Fibroblast of skin of back (primary cell): ENCODE measurements at regions not wholly inside any gene's neighbourhood (a gene's known extent, or its start where the extent isn't known, plus 50 kb on each side); places are given as distances from the start of the nearest gene placed in this dataset.
A peak's percentile ranks its signal among the peaks of the same experiment; 100 is the strongest.

Experiments used
- DNase-seq: peaks from one replicate; pipeline ENCODE4 v3.0.0-alpha.2; 2013

DNA sequence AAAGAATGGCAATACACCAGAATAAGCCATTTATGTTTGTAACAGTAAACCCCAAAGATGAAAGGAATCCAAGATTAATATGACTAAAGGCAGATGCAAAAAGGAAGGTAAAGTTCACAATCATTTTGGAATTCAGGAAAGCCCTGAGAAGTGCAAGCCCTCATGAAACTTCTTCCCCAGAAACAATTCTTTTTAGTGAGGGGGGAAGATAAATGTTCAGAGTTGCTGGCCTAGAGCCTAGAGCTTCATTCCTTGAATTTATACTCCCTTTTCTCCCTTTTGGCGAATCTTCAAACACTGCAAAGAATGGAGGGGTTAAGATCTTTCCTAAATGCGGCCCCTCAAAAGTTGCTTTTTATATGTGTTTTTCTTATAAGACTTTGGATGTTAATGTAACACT, 368.8 kb downstream of the MEIS1 start:
- peak; percentile 60 for DNase-seq

DNA sequence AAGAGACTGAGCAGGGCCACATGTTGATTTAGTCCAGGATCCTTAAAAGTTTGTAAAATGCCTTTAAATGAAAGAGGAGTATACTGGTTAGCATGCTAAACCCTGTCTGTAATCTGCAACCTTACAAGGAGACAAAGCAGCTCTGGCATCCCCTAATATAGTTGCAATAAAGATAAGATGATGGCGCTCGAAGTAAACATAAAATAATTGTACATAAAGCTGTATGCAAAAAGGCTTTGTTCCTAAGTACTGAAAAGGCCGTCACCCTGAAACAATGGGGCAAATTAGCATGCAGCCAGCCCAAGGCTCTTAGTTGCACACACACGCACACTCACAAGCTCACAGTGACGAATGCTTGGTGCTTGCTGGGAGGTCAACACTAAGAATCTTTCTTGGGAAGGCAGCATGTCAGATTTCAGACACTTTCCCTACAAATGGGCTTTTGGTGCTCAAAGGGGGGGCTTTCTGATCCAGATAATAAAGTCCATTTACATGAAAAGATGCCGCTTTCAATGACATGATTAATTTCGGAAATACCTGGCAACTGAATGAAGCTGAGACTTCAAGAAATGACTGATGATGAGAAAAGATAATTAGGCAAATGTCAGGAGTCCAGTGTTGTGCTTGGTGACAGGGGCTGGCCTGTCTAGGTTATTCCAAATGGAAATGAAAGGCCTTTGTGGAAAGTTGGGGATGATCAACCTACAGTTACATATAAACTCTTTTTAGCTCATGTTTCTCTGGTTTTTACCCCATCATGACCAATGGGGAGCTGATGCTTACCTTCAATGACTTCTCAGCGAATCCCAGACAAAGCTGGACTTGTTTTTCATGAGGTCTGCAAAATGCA, 370.3 kb downstream of the MEIS1 start:
- DNase-seq, result peak; percentile 26

DNA sequence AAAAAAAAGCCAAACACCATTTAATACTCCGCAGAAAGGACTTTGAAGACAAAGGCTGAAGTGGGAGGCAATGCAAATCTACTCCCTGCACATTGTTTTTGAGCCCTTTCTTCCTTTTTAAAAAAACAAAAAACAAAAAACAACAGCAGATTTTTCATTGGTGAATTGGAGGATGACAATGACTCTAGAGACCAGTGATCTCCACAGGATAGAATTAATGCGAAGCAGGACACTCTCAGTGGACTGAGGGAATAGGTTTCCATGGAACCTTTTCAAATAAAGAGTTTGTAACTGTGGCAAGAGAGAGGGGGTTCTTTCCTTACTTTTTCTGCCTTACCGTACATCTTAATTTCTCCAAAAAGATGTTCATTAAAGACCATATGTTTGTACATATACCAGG, 371.0 kb downstream of the MEIS1 start:
- DNase-seq, result no peak

DNA sequence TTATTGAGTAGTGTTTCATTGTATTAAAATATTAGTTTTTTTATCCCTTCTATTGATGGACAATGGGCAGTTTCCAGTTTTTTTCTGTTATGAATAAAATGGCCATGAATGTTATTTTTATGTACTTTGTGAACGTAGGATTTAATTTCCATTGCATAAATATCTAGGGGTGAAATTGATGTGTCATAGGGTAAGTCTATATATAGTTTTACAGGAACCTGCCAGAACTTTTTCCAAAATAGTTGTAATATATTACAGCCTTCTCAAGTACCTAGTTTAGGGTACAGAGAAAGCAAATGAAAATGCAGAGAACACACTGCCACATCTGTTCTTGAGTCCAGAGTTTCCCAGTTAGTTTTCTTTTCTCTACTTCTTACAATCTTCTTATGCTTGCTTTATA, 378.6 kb downstream of the MEIS1 start:
- peak; percentile 13 for DNase-seq

DNA sequence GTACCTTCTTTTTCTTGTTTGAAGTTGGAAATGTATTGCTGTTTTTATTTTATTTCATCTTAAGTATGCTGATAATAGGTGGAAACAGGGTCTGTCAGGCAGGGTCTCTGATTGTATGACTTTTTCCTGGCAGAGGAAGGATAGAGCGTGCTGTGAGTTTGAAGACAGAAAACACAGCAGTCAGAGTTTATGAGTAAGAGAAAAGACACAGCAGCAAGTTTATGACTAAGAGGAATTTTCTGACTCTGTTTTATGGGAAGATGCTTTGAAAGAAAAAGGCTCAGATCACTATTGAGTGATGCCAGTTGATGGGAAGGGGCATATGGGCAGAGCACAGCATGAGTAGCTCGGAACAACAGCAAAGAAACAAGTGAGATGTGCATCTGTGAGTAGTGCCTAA, 379.1 kb downstream of the MEIS1 start:
- DNase-seq, result peak; percentile 28

DNA sequence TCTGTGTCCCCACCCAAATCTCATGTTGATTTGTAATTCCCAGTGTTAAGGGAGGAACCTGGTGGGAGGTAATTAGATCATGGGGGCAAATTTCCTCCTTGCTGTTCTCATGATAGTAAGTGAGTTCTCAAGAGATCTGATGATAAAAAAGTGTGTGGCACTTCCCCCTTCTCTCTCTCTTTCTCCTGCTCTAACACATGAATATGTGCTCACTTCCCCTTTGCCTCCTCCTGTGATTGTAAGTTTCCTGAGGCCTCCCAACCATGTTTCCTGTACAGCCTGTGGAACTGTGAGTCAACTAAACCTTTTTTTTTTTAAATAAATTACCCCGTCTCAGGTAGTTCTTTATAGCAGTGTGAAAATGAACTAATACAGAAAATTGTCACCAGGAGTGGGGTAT, 380.0 kb downstream of the MEIS1 start:
- DNase-seq, result no peak

DNA sequence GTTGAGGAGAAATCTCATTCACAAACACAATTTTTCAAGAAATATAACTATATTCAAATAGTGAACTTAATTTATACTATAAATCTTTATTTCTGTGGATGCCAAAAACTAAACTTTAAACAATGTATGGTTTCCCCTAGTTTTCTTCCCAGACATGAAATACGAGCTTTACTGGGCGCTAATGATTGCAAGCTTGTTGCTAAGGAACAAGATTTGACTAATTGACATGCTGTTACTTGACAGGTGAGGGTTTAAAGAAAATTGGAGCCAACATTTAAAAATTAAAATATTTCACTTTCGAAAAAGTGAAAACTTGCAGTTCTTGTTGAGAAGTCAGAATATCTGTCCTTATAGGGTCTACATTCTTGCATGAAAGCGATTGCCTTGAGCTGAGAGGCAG, 381.0 kb downstream of the MEIS1 start:
- no peak for DNase-seq

DNA sequence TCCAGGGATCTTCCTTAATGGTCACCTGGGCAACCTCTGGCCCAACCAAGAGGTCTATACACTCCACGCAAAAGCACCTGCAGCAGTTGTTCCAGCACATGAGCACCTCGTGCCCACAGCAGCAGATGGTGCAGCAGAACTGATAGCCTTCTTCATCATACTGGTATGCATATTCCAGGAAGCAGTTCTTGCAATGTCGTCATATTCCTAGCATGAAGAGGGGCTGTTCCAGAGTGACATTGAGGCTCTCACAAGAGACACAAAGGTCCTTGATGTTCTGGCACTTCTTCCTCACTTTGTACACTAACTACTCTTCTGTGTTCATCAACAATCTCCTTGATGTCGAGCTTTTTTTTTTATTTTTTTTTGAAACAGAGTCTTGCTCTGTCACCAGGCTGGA, 386.2 kb downstream of the MEIS1 start:
- DNase-seq, result no peak

DNA sequence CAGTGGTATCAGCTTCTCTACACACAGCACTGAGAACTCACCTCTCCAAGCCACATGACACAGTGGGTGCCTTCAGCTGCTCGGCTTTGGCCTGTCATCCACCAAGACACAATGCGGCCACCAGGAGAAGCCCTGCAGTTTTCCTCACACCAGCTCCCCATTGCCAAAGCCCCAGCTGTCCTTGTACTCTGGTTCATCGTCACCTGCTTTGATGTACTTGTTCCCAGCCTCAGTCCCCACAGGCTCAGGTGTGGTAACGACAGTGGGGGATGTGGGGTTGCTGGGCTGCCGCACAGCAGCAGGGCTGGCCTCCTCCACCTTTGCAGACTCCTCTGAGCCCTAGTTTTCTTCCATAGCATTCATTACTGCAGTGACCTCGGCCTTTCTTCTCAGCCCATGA, 387.3 kb downstream of the MEIS1 start:
- no peak for DNase-seq

DNA sequence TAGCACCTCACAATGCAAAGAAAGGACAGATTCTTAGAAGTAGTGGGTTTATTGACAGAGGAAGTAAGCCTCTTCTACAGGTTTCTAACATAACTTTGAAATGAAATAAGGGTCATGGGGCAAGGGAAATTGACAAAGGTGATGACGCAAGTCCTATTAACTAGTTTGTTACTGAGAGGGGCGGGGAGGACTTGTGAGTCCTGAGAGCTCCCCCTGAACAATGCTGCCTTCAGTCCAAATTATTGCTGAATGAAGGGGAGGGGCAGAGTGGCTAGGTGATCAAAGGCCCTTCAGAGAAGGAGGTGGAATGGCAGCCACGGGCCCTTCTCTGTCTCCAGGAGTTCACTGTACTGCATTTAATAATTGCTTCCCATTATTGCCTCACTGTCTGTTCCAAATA, 390.0 kb downstream of the MEIS1 start:
- no peak for DNase-seq

DNA sequence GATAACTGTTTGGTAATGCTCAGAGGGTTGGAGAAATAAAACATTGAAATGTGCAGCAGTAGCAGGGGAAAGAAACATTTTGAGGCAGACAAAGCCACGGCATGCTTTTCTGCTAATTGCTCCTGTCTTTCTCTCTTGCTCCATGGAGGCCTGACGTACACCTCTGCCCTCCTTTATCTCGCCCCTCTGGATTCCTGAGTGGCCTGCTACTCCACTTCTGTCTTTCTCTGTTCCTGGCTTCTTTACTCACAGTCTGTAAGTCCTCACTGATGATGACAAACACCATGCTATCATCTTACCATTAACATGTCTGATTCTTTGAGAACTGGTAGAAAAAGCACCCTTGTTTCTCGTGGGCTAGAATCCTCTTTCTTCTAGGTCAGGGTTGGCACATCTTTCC, 392.9 kb downstream of the MEIS1 start:
- no peak for DNase-seq

DNA sequence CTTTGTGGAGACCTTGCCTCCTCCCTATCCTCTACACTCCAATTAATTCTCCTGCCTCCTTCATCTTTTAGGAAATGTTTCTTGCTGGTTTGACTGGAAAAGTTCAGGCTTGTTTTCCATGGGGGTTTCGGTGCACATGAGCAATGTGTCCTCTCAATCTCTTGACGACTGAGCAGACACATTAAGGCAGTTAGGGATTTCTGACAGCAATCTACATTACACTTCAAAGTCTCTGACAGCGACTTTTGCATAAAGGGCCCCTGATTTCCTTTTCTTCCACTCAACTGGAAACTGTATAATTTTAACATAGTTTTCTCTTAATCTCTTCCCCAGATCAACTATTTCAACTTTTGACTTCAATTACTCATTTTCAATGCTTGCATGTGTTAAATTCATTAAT, 394.0 kb downstream of the MEIS1 start:
- no peak for DNase-seq

DNA sequence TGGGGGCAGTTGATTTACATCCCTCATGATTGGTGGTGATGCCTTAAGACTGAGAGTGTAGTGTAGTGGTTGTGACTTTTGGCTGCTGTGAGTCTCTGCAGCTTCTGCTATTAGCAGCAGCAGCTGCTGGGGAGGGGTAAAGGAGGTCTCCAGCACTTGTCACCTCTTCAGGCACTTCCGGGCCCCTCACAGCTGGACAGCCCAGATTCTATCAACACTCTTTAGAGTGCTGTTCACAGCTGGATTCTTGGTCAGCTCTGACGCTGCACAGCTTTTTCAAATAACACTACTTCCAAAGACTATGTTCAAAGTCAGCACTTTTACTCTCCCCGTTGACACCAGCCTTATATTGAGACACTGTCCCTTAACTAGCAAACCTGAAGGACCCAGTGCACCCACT, 396.0 kb downstream of the MEIS1 start:
- DNase-seq, result no peak

DNA sequence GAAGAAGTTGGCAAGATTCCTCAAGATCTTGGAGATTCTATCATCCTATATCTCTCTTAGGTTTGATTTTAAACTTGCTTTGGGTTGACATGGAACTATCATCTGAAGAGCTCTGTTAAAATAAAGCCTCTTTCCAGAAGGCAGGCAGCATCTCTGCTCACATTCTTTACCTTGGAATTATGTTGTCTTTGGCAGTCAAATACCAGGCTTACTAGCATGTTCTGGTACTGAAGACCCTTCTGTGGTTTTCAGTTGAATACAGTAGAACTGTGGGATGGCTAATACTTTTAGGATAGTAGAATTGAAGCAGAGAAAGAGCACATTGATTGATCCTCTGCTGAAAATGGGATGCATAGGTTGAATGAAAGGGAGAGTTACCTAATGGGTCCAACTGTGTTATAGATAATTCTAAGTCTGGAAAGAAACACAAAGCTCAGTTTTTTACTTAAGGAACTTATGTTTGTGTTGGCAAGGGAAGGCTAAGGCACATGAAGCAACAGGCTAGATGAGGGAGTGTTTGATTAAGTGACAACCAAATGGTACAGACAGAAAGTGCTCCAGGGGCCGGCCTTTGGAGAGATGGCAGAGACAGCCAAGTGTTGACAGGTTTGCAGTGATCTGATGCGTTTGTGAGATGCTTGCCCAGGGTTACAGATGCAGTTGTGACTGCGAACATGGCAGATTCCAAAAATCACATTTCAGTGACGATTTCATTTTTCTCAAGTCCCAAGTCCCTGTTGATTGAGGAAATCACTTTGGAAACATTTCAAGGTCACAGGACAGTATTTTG, 397.9 kb downstream of the MEIS1 start:
- peak; percentile 44 for DNase-seq

DNA sequence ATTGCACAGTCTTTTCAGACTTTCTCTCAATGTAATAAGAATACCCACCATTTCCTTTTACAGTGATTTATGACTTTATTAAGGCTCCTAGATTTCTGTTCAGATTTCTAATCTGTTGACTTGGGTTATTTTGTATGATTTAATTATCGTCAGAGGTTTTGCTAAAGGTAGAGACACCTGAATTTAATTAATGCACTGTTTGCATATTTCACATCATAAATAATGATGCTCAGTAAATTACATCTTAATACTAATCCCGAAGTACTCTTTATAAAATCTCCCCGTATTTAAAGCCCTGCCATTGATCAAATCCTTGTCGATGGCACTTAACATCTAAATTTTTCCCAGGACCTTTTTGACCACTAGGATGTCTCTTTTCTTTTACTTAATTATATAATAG, 399.9 kb downstream of the MEIS1 start:
- DNase-seq, result no peak

DNA sequence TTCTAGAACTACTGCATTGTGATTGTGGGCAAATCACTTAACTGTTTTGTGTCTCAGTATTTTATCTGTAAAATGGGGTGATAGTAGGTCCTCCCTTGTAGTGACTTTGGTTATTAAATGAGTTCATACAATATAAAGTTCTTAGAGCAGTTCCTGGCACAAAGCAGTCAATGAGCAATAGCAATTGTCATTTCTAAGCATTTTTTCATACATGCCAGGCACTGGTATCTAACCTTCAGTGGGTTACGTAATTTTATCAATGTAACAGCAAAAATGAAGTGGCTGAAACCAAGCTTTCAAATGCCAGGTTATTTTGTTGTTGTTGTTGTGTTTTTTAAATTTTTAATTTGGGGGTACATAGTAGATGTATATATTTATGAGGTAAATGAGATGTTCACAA, 401.9 kb downstream of the MEIS1 start:
- DNase-seq, result peak; percentile 34

DNA sequence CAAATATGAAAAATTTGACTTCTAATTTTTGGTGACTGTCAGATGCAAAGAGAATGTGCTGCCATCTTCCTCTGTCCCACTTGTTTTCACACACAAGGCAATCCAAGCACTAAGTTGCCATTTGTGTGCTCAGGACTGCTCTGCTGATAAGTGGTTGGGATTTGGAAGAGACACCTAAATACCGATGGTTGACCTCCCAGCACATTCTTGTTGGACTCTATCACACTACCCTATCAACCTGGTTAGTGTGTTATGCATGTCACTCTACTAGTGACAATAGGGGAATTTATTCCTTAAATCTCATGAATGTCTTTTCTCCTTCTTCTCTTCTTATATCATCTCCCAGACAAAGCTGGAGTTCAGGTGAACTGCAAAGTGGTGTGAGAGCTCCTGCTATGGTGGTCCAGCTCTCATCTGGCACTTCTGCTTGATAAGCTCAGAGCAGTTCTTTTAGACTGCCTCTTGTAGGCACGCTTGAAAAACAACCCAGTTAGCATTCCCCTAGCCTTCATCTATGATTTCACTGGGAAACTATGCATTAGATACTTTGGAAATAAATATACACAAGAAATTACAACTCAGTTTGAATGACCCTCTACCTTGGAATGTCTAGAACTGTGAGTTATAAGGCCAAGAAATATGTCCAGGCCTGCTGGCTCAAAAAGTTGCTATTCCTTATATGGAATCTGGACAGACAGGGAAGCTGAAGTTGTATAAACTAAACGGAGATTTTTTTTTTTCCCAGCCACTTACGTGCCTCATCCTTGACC, 404.8 kb downstream of the MEIS1 start:
- peak; percentile 100 for DNase-seq

DNA sequence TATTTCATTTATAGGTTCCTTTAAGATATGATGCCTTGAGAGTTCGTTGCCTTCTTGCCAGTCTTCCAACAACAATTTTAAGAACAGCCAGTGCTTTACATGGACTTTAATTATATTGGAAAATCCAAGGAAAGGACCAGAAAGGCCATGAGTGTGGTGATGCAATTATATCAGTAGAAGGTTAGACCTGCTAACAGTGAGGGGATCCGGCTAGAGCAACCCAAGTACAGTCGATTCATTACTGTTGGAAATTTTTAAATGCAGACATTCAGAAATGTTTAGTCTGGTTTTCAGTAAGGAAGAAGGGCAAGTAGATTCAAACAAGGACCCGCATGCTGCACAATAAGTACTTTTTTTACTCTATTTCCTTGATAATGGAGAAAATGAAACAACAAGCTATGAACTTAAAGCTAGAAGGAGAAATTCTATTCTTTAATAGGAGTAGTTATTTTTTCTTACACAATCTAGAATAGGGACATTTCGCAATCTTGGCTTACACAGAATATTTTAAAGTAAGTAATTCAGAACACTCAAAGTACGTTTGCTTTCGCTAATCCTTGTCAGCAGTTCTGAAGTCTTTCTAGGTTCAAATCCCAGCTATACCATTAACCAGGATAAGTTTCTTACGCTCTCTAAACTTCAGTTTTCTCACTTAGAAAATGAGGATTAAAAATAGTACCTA, 405.5 kb downstream of the MEIS1 start:
- DNase-seq, result peak; percentile 54

DNA sequence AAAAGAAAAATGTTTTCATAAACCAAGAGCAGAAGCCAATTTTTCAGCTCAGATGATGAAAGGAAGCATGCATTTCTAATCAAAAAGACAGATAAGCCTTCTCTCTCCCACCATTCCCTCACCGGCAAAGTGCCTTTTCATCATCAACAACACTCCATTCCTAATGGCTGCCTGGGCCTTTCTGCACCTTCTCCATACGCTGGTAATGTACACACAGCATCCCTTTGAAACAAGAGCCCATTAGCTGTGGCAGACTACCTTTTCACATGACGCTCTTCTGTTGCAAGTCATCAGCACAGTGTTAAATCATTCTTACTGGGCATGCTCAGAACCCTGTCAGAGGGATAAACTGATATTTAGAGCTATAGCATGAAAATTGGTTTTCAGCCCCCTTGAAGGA, 408.9 kb downstream of the MEIS1 start:
- DNase-seq, result no peak

DNA sequence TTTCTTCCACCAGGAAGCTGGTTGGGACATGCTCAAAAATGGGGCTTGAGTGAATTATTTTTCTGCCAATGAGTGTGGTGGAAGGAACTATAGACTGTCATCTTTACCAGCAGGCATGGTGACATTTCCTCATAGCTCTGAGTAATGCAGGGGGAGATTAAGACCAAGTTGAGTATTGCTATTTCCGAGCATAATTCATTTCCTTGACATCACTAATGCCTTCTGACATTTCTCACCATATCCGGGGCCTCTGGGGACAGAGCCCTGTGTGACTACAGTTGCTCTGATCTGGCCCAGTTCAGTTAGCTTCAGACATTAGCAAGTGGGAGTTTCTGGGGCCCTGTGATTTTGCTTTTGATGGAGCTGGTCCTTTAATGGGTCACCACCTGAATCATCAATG, 410.4 kb downstream of the MEIS1 start:
- DNase-seq, result peak; percentile 91

DNA sequence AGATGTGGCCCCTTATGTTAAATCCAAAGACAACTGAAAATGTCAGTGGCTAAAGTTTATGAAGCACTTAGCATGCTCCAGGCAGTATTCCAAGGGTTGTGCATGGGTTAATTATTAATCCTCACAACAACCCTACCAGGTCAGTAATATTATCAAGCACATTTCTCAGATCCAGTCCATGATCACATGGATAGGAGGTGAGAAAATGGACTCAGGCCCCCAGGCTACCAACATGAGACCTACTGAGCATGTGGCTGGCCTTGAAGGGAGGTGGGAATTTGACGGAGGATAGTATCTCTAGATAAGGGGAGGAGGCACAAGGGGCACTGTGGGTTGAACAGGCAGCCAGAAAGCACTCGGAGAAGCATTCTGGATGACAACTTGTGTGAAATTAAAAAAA, 412.0 kb downstream of the MEIS1 start:
- no peak for DNase-seq

DNA sequence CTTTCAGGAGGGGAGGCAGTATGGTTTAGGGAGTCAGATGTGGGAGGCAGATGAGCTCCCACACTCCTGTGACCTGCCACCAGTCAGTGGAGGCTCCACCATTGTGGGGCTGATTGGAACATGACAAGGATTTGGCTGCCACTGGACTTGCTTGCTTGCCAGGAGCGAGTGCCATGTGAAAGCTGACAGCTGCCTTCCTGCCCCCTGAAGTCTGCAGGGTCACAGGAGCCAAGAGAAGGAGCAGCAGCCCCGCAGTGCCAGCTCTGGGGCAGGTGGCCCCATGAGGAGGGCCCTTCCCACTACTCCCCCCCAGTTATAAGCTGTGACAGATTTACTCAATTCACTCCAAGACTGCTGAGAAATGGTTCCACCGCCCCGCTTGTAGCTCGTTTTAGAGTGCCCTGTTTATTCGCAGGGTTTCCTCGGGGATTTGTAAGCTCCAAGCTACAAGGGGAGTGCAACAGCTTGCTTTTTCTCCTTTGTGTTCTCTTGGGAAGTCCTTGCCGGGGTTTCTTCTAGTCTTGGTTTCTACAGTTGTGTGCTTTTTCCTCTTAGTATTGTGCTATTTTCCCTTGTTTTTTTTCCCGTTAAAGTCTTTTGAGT, 414.3 kb downstream of the MEIS1 start:
- DNase-seq, result no peak
